HL-60 (cell line): ENCODE measurements at regions not wholly inside any gene's neighbourhood (a gene's known extent, or its start where the extent isn't known, plus 50 kb on each side); places are given as distances from the start of the nearest gene placed in this dataset.
"Not testable (repeated sequence)": the region's sequence is repeated elsewhere in the genome, so short reads cannot be mapped to it uniquely, and the experiment has no call there.

Experiments used
- DNase-seq, 2 experiments: peaks; one replicate each; pipeline ENCODE4 v3.0.0-alpha.2; 2010 to 2020; ENCODE audit warnings: low read depth in 1 of 2, low spot score in 1 of 2
- H3K27ac ChIP-seq: fragments of 250-450 bp; sonication (Bioruptor Pico); replicated peaks from 2 replicates; pipeline ENCODE4 v1.5.1; 2020; ENCODE audit warnings: mild to moderate bottlenecking, moderate library complexity
- H3K27me3 ChIP-seq: fragments of 250-450 bp; sonication (Bioruptor Pico); 2 replicates; pipeline ENCODE4 v1.5.1; 2021; ENCODE audit warnings: mild to moderate bottlenecking, moderate library complexity; ENCODE audit not compliant: insufficient read depth, poor library complexity, severe bottlenecking
- H3K4me3 ChIP-seq: replicated peaks from 2 replicates; pipeline ENCODE4 v1.5.1; 2011; ENCODE audit warnings: mild to moderate bottlenecking, control low read depth, low read length; ENCODE audit not compliant: insufficient read depth
- GABPA ChIP-seq: IDR thresholded peaks from 2 replicates; pipeline ENCODE4 v1.6.1; 2012; ENCODE audit warnings: low read depth
- POLR2AphosphoS5 ChIP-seq: IDR thresholded peaks from 2 replicates; pipeline ENCODE4 v1.6.1; 2012; ENCODE audit warnings: low read depth
- SPI1 ChIP-seq: IDR thresholded peaks from 2 replicates; pipeline ENCODE4 v1.6.1; 2012; ENCODE audit warnings: low read depth, mild to moderate bottlenecking, borderline replicate concordance
- TF ChIP-seq, protein P1 (sequence below): IDR thresholded peaks from 2 replicates; pipeline ENCODE4 v1.6.1; 2012; ENCODE audit warnings: low read depth; ENCODE audit not compliant: insufficient replicate concordance
- TF ChIP-seq, protein P2 (sequence below): IDR thresholded peaks from one replicate; pipeline ENCODE4 v1.5.1; 2011; ENCODE audit warnings: low read length, control low read depth, inconsistent platforms; ENCODE audit not compliant: insufficient read depth

DNA sequence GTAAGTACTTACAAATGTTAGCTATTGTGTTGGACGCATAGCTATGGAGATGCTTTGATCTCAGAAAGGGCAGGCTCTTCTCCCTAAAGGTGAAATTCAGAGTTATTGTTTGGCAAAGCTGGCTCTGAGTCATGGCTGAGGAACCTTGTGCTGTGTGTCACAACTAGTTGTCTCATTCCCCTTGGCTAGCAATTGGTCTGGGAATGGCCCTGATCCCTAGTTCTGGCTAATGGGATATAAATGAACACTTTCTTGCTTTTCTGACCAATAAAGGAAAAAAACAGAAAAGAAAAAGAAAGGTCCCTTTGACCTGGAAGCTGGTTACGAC lies 210.6 kb downstream of the MAP2K4 start:
- no peak overlapping the region for H3K27ac ChIP-seq
- H3K4me3 ChIP-seq = no peak overlapping the region
- DNase-seq = no peak
- TF ChIP-seq, protein P1, sequence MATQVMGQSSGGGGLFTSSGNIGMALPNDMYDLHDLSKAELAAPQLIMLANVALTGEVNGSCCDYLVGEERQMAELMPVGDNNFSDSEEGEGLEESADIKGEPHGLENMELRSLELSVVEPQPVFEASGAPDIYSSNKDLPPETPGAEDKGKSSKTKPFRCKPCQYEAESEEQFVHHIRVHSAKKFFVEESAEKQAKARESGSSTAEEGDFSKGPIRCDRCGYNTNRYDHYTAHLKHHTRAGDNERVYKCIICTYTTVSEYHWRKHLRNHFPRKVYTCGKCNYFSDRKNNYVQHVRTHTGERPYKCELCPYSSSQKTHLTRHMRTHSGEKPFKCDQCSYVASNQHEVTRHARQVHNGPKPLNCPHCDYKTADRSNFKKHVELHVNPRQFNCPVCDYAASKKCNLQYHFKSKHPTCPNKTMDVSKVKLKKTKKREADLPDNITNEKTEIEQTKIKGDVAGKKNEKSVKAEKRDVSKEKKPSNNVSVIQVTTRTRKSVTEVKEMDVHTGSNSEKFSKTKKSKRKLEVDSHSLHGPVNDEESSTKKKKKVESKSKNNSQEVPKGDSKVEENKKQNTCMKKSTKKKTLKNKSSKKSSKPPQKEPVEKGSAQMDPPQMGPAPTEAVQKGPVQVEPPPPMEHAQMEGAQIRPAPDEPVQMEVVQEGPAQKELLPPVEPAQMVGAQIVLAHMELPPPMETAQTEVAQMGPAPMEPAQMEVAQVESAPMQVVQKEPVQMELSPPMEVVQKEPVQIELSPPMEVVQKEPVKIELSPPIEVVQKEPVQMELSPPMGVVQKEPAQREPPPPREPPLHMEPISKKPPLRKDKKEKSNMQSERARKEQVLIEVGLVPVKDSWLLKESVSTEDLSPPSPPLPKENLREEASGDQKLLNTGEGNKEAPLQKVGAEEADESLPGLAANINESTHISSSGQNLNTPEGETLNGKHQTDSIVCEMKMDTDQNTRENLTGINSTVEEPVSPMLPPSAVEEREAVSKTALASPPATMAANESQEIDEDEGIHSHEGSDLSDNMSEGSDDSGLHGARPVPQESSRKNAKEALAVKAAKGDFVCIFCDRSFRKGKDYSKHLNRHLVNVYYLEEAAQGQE = no peak
- TF ChIP-seq POLR2AphosphoS5 (no peak), SPI1 (no peak), GABPA (no peak)
- TF ChIP-seq, protein P2, sequence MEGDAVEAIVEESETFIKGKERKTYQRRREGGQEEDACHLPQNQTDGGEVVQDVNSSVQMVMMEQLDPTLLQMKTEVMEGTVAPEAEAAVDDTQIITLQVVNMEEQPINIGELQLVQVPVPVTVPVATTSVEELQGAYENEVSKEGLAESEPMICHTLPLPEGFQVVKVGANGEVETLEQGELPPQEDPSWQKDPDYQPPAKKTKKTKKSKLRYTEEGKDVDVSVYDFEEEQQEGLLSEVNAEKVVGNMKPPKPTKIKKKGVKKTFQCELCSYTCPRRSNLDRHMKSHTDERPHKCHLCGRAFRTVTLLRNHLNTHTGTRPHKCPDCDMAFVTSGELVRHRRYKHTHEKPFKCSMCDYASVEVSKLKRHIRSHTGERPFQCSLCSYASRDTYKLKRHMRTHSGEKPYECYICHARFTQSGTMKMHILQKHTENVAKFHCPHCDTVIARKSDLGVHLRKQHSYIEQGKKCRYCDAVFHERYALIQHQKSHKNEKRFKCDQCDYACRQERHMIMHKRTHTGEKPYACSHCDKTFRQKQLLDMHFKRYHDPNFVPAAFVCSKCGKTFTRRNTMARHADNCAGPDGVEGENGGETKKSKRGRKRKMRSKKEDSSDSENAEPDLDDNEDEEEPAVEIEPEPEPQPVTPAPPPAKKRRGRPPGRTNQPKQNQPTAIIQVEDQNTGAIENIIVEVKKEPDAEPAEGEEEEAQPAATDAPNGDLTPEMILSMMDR = no peak
- no peaks in the 10 kb centered on the region for H3K27me3 ChIP-seq

DNA sequence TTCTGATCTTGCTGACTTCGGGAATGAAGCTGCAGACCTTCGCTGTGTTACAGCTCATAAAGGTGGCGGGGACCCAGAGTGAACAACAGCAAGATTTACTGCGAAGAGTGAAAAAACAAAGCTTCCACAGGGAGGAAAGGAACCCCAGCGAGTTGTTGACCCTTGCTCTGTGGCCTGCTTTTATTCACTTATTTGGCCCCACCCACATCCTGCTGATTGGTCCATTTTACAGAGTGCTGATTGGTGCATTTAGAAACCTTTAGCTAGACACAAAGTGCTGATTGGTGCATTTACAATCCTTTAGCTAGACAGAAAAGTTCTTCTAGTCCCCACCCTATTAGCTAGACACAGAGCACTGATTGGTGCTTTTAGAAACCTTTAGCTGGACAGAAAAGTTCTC lies 218.3 kb downstream of the MAP2K4 start:
- DNase-seq, H3K4me3 ChIP-seq, H3K27me3 ChIP-seq, H3K27ac ChIP-seq: not testable (repeated sequence)

DNA sequence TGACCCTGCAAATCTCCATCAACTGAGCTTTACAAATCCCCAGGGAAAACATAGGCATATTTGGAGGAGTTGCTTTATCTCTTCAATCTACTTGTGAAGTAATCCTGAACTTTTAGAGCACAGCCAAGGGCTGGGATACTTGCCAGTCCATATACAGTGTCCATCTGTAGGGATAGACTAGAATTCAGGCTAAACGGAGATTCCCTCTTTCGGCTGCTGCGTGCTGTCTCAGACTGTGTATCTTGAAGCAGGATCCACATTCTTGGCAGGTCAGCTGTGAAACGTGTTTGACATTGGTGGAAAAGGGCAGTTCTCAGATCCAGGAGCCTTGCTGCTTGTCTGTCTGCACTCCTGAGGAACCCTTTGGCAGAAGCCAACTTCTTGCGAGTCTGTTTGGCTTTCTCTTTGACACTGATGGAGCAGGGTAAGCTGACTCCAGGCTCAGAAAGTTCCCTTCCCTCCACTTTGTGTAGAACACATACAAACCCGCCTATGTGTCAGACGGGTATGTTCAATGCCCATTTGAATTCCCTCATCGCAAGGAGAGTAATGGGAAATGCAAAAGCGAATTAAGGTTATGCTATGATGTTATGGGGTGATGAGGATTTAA lies 221.8 kb downstream of the MAP2K4 start:
- Histone ChIP-seq H3K27me3 (no peaks in the 10 kb centered on the region), H3K27ac (no peak overlapping the region), H3K4me3 (no peak overlapping the region)
- TF ChIP-seq, protein P2 = no peak
- TF ChIP-seq GABPA (no peak), SPI1 (no peak), POLR2AphosphoS5 (no peak)
- TF ChIP-seq, protein P1 = no peak
- DNase-seq = no peak

DNA sequence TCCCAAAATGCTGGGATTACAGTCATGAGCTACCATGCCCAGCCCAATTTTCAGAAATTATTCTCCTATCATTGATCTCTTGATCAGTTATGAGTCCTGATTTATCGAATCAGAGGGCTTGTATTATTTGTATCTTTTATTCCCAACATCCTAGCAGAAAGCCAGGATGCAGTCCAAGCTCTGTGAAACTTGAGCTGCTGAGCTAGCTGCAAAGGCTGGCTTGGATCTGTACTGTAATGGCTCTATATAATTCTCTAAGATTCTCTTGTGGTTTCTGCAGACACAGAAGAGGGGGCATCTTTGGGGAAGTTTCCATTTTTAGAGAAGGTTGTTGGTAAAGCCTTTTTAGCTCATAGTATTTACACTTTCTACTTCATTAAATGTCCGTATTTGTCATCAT lies 227.1 kb downstream of the MAP2K4 start:
- Histone ChIP-seq H3K27me3 (no peaks in the 10 kb centered on the region), H3K27ac (no peak overlapping the region), H3K4me3 (no peak overlapping the region)
- TF ChIP-seq, protein P2 = no peak
- no peak for TF ChIP-seq GABPA
- no peak for TF ChIP-seq SPI1
- no peak for TF ChIP-seq POLR2AphosphoS5
- TF ChIP-seq, protein P1 = no peak
- DNase-seq = no peak
